HEK293 (cell line): ENCODE measurements at regions not wholly inside any gene's neighbourhood (a gene's known extent, or its start where the extent isn't known, plus 50 kb on each side); places are given as distances from the start of the nearest gene placed in this dataset.

ENCODE experiments used
- CTCF ChIA-PET: fragments of 350-600 bp; formaldehyde crosslinking; extraction: SDS; loops from one replicate; lab custom pipeline; 2021; ENCODE audit warnings: antibody characterized with exemption; lab: Yijun Ruan, JAX
- POLR2A ChIA-PET: fragments of 300-600 bp; formaldehyde crosslinking; extraction: SDS; loops from one replicate; lab custom pipeline; 2020; ENCODE audit warnings: antibody characterized with exemption, inconsistent platforms; lab: Yijun Ruan, JAX
- H3K27ac ChIP-seq: fragments of 200-500 bp; sonication (Bioruptor generic); 2 replicates; pipeline ENCODE4 v1.5.1; 2014; ENCODE audit warnings: low read depth, low read length, control low read depth, inconsistent platforms; ENCODE audit errors: extremely low read depth
- H3K36me3 ChIP-seq, 2 experiments: fragments of 200-500 bp in 1 of 2; sonication (Bioruptor generic) in 1 of 2; 1 replicate in 1 of 2; 2 replicates in 1 of 2; pipeline ENCODE4 v1.5.1; 2014 to 2017; ENCODE audit warnings: inconsistent platforms in 2 of 2, low read length in 2 of 2; ENCODE audit not compliant: control insufficient read depth in 2 of 2, insufficient read depth in 1 of 2
- H3K4me1 ChIP-seq: fragments of 200-500 bp; sonication (Bioruptor generic); 2 replicates; pipeline ENCODE4 v1.5.1; 2014; ENCODE audit warnings: mild to moderate bottlenecking, low read length, inconsistent platforms; ENCODE audit not compliant: control insufficient read depth, insufficient read depth
- H3K4me3 ChIP-seq: 2 replicates; pipeline ENCODE4 v1.5.1; 2011; ENCODE audit warnings: low read depth, mild to moderate bottlenecking, control low read depth, low read length, moderate library complexity
- H3K9me3 ChIP-seq: fragments of 200-500 bp; sonication (Bioruptor generic); 2 replicates; pipeline ENCODE4 v1.5.1; 2014; ENCODE audit warnings: low read depth, low read length, inconsistent platforms; ENCODE audit not compliant: control insufficient read depth, insufficient read depth
- HOXD13 ChIP-seq: sonication (generic); formaldehyde crosslinking; IDR thresholded peaks from 2 replicates; pipeline ENCODE4 v1.8.0; 2022; ENCODE audit warnings: missing genetic modification reagents, borderline replicate concordance
- MYNN ChIP-seq: fragments of 450-650 bp; formaldehyde crosslinking; IDR thresholded peaks from 2 replicates; pipeline ENCODE4 v1.5.1; 2016; ENCODE audit warnings: missing biosample characterization, missing genetic modification characterization, borderline replicate concordance
- PRDM1 ChIP-seq: fragments of 450-650 bp; formaldehyde crosslinking; IDR thresholded peaks from 2 replicates; pipeline ENCODE4; 2016; ENCODE audit warnings: missing biosample characterization, missing genetic modification characterization
- RBAK ChIP-seq: fragments of 450-650 bp; formaldehyde crosslinking; IDR thresholded peaks from 2 replicates; pipeline ENCODE4 v1.5.1; 2016; ENCODE audit warnings: missing biosample characterization, missing genetic modification characterization
- ZFP41 ChIP-seq: fragments of 450-650 bp; formaldehyde crosslinking; IDR thresholded peaks from 2 replicates; pipeline ENCODE4 v1.5.1; 2016; ENCODE audit warnings: missing biosample characterization, missing genetic modification characterization, borderline replicate concordance
- ZNF19 ChIP-seq: fragments of 450-650 bp; formaldehyde crosslinking; IDR thresholded peaks from 2 replicates; pipeline ENCODE4; 2016; ENCODE audit warnings: missing biosample characterization, missing genetic modification characterization, low read depth
- ZNF292 ChIP-seq: fragments of 450-650 bp; formaldehyde crosslinking; IDR thresholded peaks from 2 replicates; pipeline ENCODE4 v1.5.1; 2016; ENCODE audit warnings: low read depth, missing biosample characterization, missing genetic modification characterization, borderline replicate concordance
- ZNF37A ChIP-seq: fragments of 450-650 bp; IDR thresholded peaks from 2 replicates; pipeline ENCODE4 v1.5.1; 2018; ENCODE audit warnings: missing biosample characterization, missing genetic modification characterization
- ZNF658 ChIP-seq: fragments of 450-650 bp; formaldehyde crosslinking; IDR thresholded peaks from 2 replicates; pipeline ENCODE4; 2016; ENCODE audit warnings: missing biosample characterization, missing genetic modification characterization
- ZNF664 ChIP-seq: fragments of 450-650 bp; formaldehyde crosslinking; IDR thresholded peaks from 2 replicates; pipeline ENCODE4 v1.5.1; 2016; ENCODE audit warnings: missing biosample characterization, missing genetic modification characterization
- ZNF707 ChIP-seq: fragments of 450-650 bp; formaldehyde crosslinking; IDR thresholded peaks from 2 replicates; pipeline ENCODE4 v1.5.1; 2016; ENCODE audit warnings: missing biosample characterization, missing genetic modification characterization
- ZNF785 ChIP-seq: fragments of 450-650 bp; formaldehyde crosslinking; IDR thresholded peaks from 2 replicates; pipeline ENCODE4 v1.5.1; 2016; ENCODE audit warnings: missing biosample characterization, missing genetic modification characterization
- ZNF837 ChIP-seq: fragments of 450-650 bp; formaldehyde crosslinking; IDR thresholded peaks from 2 replicates; pipeline ENCODE4 v1.5.1; 2016; ENCODE audit warnings: missing biosample characterization, missing genetic modification characterization
- TF ChIP-seq, protein P1 (sequence below): fragments of 450-650 bp; formaldehyde crosslinking; IDR thresholded peaks from 2 replicates; pipeline ENCODE4 v1.5.1; 2017; ENCODE audit warnings: missing biosample characterization, missing genetic modification characterization
- TF ChIP-seq, protein P2 (sequence below): fragments of 450-650 bp; formaldehyde crosslinking; IDR thresholded peaks from 2 replicates; pipeline ENCODE4 v1.5.1; 2016; ENCODE audit warnings: missing biosample characterization, missing genetic modification characterization
- TF ChIP-seq, protein P3 (sequence below): fragments of 450-650 bp; formaldehyde crosslinking; IDR thresholded peaks from 2 replicates; pipeline ENCODE4 v1.5.1; 2016; ENCODE audit warnings: missing biosample characterization, missing genetic modification characterization, low read depth
- TF ChIP-seq, protein P4 (sequence below): fragments of 450-650 bp; formaldehyde crosslinking; IDR thresholded peaks from 2 replicates; pipeline ENCODE4 v1.5.1; 2017; ENCODE audit warnings: missing biosample characterization, missing genetic modification characterization
- TF ChIP-seq, protein P5 (sequence below): fragments of 450-650 bp; formaldehyde crosslinking; IDR thresholded peaks from 2 replicates; pipeline ENCODE4 v1.5.1; 2016; ENCODE audit warnings: missing biosample characterization, missing genetic modification characterization
- TF ChIP-seq, protein P6 (sequence below): fragments of 450-650 bp; formaldehyde crosslinking; IDR thresholded peaks from 2 replicates; pipeline ENCODE4 v1.5.1; 2016; ENCODE audit warnings: missing biosample characterization, missing genetic modification characterization

DNA sequence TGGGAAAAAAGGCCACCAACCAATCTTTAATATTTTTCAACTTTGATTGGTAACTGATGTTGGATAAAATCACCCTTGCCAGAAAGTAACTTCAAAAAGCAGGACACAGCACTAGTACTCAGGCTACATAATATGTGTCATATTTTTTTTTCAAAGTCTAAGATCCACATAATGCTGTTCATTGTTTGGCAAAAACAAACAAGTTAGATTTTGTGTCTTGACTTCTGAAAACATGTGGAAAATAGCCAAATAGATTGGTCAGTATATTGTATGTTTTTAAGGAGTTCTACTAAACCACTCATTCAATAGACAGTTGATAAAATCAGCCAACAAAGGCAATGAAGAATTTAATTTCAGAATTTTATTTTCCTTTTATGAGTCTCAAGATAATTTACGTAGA is 111.7 kb upstream of the CCDC54 start (continued):
- no peak for TF ChIP-seq ZNF664 (tag by site-specific recombination)
- TF ChIP-seq, protein P1, sequence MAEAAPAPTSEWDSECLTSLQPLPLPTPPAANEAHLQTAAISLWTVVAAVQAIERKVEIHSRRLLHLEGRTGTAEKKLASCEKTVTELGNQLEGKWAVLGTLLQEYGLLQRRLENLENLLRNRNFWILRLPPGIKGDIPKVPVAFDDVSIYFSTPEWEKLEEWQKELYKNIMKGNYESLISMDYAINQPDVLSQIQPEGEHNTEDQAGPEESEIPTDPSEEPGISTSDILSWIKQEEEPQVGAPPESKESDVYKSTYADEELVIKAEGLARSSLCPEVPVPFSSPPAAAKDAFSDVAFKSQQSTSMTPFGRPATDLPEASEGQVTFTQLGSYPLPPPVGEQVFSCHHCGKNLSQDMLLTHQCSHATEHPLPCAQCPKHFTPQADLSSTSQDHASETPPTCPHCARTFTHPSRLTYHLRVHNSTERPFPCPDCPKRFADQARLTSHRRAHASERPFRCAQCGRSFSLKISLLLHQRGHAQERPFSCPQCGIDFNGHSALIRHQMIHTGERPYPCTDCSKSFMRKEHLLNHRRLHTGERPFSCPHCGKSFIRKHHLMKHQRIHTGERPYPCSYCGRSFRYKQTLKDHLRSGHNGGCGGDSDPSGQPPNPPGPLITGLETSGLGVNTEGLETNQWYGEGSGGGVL (tag by site-specific recombination): no peak
- no peak for TF ChIP-seq ZNF658 (tag by site-specific recombination)
- TF ChIP-seq, protein P2, sequence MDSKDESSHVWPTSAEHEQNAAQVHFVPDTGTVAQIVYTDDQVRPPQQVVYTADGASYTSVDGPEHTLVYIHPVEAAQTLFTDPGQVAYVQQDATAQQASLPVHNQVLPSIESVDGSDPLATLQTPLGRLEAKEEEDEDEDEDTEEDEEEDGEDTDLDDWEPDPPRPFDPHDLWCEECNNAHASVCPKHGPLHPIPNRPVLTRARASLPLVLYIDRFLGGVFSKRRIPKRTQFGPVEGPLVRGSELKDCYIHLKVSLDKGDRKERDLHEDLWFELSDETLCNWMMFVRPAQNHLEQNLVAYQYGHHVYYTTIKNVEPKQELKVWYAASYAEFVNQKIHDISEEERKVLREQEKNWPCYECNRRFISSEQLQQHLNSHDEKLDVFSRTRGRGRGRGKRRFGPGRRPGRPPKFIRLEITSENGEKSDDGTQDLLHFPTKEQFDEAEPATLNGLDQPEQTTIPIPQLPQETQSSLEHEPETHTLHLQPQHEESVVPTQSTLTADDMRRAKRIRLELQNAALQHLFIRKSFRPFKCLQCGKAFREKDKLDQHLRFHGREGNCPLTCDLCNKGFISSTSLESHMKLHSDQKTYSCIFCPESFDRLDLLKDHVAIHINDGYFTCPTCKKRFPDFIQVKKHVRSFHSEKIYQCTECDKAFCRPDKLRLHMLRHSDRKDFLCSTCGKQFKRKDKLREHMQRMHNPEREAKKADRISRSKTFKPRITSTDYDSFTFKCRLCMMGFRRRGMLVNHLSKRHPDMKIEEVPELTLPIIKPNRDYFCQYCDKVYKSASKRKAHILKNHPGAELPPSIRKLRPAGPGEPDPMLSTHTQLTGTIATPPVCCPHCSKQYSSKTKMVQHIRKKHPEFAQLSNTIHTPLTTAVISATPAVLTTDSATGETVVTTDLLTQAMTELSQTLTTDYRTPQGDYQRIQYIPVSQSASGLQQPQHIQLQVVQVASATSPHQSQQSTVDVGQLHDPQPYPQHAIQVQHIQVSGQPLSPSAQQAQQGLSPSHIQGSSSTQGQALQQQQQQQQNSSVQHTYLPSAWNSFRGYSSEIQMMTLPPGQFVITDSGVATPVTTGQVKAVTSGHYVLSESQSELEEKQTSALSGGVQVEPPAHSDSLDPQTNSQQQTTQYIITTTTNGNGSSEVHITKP (tag by site-specific recombination): no peak
- TF ChIP-seq, protein P3, sequence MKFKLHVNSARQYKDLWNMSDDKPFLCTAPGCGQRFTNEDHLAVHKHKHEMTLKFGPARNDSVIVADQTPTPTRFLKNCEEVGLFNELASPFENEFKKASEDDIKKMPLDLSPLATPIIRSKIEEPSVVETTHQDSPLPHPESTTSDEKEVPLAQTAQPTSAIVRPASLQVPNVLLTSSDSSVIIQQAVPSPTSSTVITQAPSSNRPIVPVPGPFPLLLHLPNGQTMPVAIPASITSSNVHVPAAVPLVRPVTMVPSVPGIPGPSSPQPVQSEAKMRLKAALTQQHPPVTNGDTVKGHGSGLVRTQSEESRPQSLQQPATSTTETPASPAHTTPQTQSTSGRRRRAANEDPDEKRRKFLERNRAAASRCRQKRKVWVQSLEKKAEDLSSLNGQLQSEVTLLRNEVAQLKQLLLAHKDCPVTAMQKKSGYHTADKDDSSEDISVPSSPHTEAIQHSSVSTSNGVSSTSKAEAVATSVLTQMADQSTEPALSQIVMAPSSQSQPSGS (tag by site-specific recombination): no peak
- TF ChIP-seq ZNF837 (tag by site-specific recombination): no peak
- TF ChIP-seq RBAK: no peak
- no peak for TF ChIP-seq MYNN (tag by site-specific recombination)

DNA sequence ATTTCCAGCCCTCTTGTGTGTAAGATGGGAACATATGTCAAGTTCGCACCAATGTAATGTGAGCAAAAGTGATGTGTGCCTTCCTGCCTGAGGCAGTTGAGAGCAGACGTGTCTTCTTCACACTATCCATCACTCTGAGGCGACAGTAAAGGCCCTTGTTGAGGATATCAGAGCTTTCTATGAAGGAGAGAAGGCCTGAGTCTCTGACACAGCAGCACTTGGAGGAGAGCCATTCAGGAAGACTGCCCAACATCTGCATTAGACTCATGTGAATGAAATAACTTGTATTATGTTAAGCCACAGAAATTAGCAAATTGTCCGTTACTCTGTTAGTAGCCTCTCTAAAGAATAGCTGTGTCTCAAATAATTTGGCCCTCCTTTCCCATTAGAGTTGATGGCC is 108.8 kb upstream of the CCDC54 start:
- CTCF ChIA-PET: interaction anchor here (0.5 to 4.8 kb wide), 6 partner anchors 11 to 422 kb away, joined by 3 to 17 read pairs (median 4); no protein-coding TSS in a partner anchor
- H3K9me3 ChIP-seq: no peaks in the 10 kb centered on the region
- no peaks in the 10 kb centered on the region for H3K36me3 ChIP-seq
- H3K4me3 ChIP-seq: no peak overlapping the region
- no peak overlapping the region for H3K27ac ChIP-seq
- no peaks in the 10 kb centered on the region for H3K4me1 ChIP-seq
- TF ChIP-seq ZNF292 (tag by site-specific recombination) (no peak), ZNF707 (no peak), ZNF19 (tag by site-specific recombination) (no peak), ZFP41 (tag by site-specific recombination) (no peak), ZNF785 (tag by site-specific recombination) (no peak), PRDM1 (tag by site-specific recombination) (no peak), ZNF37A (tag by site-specific recombination) (no peak), HOXD13 (CRISPR knock-in tag) (no peak)
- TF ChIP-seq, protein P4, sequence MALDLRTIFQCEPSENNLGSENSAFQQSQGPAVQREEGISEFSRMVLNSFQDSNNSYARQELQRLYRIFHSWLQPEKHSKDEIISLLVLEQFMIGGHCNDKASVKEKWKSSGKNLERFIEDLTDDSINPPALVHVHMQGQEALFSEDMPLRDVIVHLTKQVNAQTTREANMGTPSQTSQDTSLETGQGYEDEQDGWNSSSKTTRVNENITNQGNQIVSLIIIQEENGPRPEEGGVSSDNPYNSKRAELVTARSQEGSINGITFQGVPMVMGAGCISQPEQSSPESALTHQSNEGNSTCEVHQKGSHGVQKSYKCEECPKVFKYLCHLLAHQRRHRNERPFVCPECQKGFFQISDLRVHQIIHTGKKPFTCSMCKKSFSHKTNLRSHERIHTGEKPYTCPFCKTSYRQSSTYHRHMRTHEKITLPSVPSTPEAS (tag by site-specific recombination): no peak
- TF ChIP-seq, protein P5, sequence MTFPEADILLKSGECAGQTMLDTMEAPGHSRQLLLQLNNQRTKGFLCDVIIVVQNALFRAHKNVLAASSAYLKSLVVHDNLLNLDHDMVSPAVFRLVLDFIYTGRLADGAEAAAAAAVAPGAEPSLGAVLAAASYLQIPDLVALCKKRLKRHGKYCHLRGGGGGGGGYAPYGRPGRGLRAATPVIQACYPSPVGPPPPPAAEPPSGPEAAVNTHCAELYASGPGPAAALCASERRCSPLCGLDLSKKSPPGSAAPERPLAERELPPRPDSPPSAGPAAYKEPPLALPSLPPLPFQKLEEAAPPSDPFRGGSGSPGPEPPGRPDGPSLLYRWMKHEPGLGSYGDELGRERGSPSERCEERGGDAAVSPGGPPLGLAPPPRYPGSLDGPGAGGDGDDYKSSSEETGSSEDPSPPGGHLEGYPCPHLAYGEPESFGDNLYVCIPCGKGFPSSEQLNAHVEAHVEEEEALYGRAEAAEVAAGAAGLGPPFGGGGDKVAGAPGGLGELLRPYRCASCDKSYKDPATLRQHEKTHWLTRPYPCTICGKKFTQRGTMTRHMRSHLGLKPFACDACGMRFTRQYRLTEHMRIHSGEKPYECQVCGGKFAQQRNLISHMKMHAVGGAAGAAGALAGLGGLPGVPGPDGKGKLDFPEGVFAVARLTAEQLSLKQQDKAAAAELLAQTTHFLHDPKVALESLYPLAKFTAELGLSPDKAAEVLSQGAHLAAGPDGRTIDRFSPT: no peak
- TF ChIP-seq, protein P6, sequence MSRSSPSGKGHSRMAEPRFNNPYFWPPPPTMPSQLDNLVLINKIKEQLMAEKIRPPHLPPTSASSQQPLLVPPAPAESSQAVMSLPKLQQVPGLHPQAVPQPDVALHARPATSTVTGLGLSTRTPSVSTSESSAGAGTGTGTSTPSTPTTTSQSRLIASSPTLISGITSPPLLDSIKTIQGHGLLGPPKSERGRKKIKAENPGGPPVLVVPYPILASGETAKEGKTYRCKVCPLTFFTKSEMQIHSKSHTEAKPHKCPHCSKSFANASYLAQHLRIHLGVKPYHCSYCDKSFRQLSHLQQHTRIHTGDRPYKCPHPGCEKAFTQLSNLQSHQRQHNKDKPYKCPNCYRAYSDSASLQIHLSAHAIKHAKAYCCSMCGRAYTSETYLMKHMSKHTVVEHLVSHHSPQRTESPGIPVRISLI (tag by site-specific recombination): no peak
- TF ChIP-seq, all 188 proteins: peak for 0
- POLR2A ChIA-PET: no interaction called here
